ENCODE measurements at regions not wholly inside any gene's neighbourhood (a gene's known extent, or its start where the extent isn't known, plus 50 kb on each side); places are given as distances from the start of the nearest gene placed in this dataset.

DNA sequence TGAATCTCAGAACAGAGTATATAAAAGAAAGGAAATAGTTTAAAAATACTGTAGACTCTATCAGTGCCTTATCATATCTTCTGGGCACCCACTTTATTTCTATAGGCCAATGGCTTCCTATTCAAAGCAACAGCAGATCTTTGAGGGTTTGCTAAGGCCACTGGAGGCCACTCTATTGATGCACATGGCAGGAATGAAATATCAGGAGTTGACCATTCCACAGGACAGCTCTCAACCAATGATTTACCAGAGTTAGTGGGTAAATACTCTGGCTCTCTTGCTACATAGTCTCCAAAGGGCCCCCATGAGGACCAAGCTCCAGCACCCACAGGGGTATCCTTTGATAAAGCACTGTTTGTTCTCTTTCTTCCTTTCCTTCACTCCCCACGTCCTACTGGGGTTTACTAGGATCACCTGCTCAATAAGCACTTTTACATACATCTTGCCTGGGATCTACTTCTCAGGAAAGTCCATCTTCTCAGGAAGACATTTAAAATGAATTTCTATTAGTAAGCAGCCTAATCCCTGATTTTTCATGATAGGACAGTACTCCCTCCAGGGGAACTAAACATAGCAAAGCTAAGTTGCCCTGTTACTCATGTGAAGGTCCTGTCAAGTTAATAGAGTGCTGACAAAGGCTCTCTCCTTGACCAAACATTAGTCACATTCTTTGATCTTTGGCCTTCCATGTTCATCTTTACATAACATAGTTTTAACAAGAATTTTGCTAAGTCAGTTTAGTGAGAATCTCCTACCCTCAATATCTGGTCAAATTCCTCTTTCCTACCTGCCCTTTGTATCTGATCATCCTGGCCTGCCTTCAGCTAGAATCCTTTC lies 459.7 kb downstream of the GRXCR1 start:
- no peak for DNase-seq

- DNase-seq = no peak
These were observed 460.3 kb downstream of the GRXCR1 start for GRCh38 chr4:43352859-43353258.

GRCh38 chr4:43353552-43353951 lies 461.0 kb downstream of the GRXCR1 start:
- DNase-seq = no peak

DNA sequence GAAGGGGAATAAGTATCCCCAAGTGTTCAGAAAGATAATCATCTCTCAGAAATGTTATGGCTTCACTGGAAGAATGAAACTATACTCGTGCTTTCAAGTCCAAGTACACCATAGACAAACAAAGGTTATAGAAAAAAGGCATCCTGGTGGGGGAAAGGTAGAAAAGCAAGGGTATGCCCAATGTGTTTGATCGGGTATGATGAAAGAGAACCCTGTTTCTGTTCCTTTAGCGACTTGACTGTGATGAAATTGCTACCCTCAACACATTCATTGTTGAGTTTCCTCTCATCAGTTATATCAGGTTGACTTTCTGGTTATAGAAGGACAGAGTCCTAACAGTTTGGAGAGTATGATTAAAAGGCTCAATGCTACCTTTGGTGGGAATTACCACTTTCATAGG lies 464.3 kb downstream of the GRXCR1 start:
- no peak for DNase-seq

DNA sequence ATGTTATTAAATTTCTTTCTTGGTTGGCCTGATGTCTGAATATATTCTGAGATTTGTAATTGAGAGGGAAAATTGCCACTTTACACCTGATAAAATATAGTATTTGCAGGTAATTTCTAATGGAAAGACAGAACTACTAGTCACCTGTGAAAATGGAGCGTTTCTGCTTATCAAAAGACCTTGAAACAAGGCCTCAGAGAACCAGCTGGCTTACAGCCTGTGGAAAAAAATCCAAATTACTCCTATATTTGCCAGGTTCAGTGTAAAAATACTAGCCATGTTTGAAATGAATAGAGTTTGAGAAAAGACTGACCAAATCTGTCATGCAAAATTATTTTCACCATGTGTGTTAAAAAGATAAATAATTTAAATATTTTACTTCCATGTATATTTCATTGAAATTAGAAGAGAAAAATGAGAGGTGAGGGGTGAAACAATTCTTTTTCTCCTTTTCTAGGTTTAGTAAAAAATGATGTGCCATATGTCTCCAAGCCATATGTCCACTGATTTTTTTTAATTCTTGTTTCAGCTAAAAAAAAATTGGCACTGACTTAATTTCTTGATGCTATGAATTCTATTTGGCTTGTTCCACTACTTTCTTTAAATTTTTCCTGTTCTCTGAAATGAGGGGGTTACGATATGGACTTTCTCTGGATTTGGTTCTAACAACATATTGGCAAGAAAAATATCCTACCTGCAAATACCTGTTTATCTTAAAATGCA lies 464.9 kb downstream of the GRXCR1 start:
- no peak for DNase-seq

GRCh38 chr4:43360296-43360695 lies 467.8 kb downstream of the GRXCR1 start:
- no peak for DNase-seq

GRCh38 chr4:43362875-43363636 lies 470.5 kb downstream of the GRXCR1 start:
- DNase-seq = no peak

GRCh38 chr4:43369036-43369594 lies 476.6 kb downstream of the GRXCR1 start:
- DNase-seq = no peak

DNA sequence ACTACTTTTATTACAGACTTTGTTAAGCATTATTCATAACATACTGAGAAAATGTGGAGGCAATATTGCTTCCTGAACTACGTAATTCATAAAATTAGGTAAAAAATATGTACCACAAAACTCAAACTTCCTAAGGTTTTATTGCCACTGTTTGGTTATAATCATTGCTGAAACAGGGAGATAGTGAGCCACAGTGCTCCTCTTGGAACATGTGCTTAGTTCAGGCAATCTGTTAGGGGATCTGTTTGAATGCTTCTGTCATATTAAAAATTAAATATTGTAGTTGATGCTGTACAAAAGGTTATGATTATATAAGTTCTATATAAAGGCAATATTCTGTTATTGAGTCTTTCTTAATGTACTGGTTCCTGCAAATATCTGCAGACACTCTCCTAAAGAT lies 480.7 kb downstream of the GRXCR1 start:
- DNase-seq = no peak

DNA sequence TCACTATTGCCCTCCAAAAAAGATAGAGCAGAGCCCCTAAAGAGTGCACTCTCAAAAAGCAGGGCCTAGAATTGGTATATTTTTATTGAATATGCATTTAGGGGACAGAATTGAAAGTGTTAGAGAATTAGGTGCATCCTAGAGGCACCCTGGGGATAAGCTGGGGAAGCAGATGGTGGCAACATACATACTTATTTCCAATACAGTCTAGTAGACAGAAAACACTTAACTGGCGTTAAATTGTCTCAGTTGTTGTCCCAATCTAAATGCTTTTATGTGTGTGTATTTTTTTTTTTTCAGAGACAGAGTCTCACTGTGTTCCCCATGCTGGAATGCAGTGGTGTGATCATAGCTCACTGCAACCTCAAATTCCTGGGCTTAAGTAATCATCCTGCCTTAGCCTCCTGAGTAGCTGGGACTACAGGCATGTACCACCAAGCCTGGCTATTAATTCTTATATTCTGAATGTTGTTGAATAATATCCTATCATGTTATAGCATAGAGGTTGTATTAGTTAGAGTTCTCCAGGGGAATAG lies 481.8 kb downstream of the GRXCR1 start:
- no peak for DNase-seq

DNA sequence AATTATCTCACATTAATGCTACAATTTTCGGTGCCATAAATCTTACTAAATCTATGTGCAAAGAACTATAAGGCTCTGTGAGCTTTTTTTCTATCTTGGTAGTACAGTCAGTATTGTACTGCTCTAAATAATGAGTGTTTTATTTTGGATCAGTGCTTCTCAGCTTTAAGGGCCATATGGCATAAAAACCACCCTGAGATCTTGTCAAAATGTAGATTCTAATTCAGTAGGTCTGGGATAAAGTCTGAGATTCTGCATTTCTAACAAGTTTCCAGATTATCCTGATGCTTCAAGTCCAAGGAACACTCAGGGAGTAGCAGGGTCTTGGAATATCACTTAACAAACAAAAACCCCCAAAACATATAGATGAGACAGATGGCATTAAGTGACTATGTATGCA lies 486.5 kb downstream of the GRXCR1 start:
- no peak for DNase-seq

GRCh38 chr4:43380093-43380492 lies 487.6 kb downstream of the GRXCR1 start:
- DNase-seq = no peak

- no peak for DNase-seq
These were observed 498.6 kb downstream of the GRXCR1 start for GRCh38 chr4:43391069-43391468.

- DNase-seq = no peak
These were observed 502.5 kb downstream of the GRXCR1 start for GRCh38 chr4:43394976-43395375.

DNA sequence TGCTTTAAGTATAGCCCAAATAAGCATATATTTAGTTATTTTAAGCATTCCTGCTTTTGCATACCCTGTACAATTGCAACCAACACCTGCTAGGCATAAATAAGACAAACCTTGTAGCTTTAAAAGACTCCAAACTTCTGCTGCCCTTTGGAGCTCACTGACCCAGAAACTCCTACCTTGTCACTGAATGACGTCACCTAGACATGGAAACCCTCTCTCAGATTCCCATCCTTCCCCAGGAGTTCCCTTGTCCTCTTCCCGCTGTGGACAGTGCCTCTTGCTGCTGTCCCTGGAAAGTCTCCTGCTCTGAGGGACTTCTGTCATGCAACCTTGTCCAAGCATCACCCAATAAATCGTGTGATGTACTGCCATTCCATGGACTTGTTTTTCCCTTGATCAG lies 507.2 kb downstream of the GRXCR1 start:
- DNase-seq = no peak

GRCh38 chr4:43402393-43402792 lies 509.9 kb downstream of the GRXCR1 start:
- no peak for DNase-seq

- DNase-seq = no peak
These were observed 518.1 kb downstream of the GRXCR1 start for GRCh38 chr4:43410636-43411035.

GRCh38 chr4:43411226-43411625 lies 518.7 kb downstream of the GRXCR1 start:
- no peak for DNase-seq

DNA sequence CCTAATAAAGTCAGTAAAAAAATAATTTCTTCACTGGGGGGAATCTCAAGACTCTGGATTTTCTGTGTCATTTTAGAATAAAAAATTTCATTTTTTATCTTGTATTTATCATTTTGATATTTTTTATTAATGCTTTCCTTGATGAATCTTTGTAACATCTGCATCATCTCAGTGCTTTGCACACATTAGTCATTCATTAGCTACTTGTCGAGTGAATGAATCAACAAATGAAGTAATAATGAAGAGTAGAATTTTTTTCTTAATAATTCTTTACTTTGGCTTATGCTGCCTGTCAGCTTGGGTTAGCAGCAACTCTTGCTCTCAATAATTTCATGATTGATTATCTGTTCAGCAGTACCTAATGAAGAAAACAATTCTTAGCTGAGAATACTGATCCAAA lies 530.8 kb downstream of the GRXCR1 start:
- DNase-seq = no peak

DNA sequence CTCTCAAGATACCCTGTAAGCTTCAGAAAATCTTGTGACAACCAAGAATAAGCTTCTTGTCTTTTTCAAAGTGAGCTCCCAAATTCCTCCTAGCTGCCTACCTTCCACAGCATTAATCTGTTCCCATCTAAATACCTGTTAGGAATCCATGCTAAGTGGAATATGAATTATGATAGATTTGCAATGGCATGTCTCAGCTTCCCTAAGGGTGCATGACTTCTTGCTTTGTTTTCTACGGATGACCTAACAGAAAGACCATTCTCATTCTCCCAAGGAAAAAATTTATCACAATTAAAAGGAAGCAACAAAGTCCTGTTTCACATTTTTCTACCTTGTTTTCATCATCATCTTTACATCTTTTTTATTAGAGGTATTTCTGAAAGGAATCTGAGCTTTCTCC lies 532.7 kb downstream of the GRXCR1 start:
- no peak for DNase-seq

DNA sequence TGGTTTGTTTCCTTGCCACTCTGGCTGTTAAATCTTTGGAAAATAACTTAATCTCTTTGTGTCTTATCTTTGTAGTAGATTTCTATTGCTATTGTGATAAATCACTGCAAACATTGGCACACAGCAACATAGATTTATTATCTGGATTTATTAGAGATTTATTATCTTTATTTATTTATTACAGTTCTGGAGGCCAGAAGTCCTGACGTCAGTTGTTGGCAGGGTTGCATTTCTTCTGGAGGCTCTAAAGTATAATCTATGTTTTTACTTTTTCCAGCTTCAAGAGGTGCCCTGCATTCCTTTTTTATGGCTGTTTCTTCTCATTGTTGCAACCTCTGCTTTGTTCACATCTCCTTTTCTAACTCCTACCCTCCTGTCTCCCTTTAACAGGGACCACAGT lies 542.8 kb downstream of the GRXCR1 start:
- DNase-seq = no peak

- DNase-seq = no peak
These were observed 560.4 kb downstream of the GRXCR1 start for GRCh38 chr4:43452948-43453347.

DNA sequence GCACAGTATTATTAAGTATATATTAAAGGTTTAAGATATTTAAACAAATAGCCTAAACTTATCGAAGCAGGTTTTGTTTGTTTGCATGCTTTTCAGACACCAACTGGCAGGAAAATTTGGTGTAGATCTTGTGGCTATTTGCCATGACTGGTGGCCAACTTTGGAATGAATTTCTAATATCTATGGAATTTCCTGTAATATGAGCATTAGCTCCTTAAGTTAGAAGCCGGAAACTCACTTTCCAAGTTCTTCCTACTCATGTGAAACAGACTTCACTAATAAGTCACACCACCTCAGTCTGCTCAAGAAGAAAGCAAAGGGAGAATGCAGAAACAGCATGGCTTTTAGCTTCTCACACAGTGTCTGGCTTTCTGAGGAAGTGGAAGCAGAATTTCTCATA lies 563.9 kb downstream of the GRXCR1 start:
- no peak for DNase-seq
